ENCODE measurements at regions not wholly inside any gene's neighbourhood (a gene's known extent, or its start where the extent isn't known, plus 50 kb on each side); places are given as distances from the start of the nearest gene placed in this dataset.

DNA sequence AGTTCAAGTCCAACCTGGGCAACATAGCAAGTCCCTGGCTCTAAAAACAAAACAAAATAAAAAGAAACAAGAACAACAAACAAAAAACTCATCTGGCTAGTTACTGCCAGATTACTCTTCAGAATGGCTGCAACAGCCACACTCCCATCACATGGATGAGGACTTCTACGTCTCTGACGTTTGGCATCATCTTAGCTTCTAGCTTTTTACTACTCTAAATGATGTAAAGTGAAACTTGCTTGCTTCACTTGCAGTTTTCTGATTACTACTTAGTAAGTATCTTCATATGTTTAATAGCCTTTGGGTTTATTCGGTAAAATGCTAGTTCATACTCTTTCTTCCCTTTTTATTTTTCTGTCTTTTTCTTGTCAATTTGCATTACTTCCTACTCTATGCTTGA lies 161.1 kb upstream of the CARMIL1 start:
- CTCF ChIA-PET, result interaction anchor here (0.6 kb wide), 1 partner anchor 12 kb away, joined by 4 read pairs; no protein-coding TSS in a partner anchor
- Histone ChIP-seq H3K27me3 (replicated peaks in 1 of 4; ENCODE audit: control extremely low read depth in 1 of 4, control insufficient read depth in 3 of 4, insufficient read depth in 4 of 4, low read length in 3 of 4) (no peaks in the 10 kb centered on the region), H4K20me1 (ENCODE audit: control insufficient read depth, insufficient read depth, low read length, poor library complexity, severe bottlenecking) (peaks cover 6% of the 10 kb centered on the region), H3K9me3 (ENCODE audit: control extremely low read depth in 1 of 3, control insufficient read depth in 2 of 3, insufficient read depth in 1 of 3, low read length in 2 of 3) (no peaks in the 10 kb centered on the region), H2AFZ (ENCODE audit: insufficient read depth, low read depth, low read length, poor library complexity, severe bottlenecking) (no peak overlapping the region), H3K79me2 (ENCODE audit: control insufficient read depth, insufficient read depth, low read length) (peaks cover 39% of the 10 kb centered on the region), H3K4me1 (ENCODE audit: control insufficient read depth in 2 of 2, insufficient read depth in 2 of 2, low read length in 2 of 2) (no peaks in the 10 kb centered on the region), H3K4me2 (replicated peaks; ENCODE audit: low read depth, low read length, poor library complexity, severe bottlenecking) (no peak overlapping the region), H3K36me3 (replicated peaks in 1 of 2; ENCODE audit: control extremely low read depth in 1 of 2, control insufficient read depth in 1 of 2, extremely low read depth in 1 of 2, insufficient read depth in 2 of 2, low read length in 1 of 2) (peaks cover 3 to 26% of the 10 kb centered on the region in 2 experiments), H3K27ac (ENCODE audit: low read length in 2 of 2) (no peak overlapping the region), H3K4me3 (ENCODE audit: control extremely low read depth in 1 of 5, extremely low read depth in 1 of 5, insufficient read depth in 1 of 5, low read depth in 2 of 5, low read length in 4 of 5) (no peak overlapping the region), H3K9ac (ENCODE audit: low read length) (no peak overlapping the region)
- intact Hi-C loops (cut with micrococcal nuclease), result no loop called here
- Mint-ChIP-seq H3K9me3 (ENCODE audit: insufficient read depth) (peaks cover 3% of the 10 kb centered on the region), H3K4me1 (peaks cover 12% of the 10 kb centered on the region), H3K4me3 (no peak overlapping the region), H3K27ac (no peak overlapping the region), H3K27me3 (no peaks in the 10 kb centered on the region)
- POLR2A ChIA-PET, result no interaction called here
- TF ChIP-seq, protein P1, sequence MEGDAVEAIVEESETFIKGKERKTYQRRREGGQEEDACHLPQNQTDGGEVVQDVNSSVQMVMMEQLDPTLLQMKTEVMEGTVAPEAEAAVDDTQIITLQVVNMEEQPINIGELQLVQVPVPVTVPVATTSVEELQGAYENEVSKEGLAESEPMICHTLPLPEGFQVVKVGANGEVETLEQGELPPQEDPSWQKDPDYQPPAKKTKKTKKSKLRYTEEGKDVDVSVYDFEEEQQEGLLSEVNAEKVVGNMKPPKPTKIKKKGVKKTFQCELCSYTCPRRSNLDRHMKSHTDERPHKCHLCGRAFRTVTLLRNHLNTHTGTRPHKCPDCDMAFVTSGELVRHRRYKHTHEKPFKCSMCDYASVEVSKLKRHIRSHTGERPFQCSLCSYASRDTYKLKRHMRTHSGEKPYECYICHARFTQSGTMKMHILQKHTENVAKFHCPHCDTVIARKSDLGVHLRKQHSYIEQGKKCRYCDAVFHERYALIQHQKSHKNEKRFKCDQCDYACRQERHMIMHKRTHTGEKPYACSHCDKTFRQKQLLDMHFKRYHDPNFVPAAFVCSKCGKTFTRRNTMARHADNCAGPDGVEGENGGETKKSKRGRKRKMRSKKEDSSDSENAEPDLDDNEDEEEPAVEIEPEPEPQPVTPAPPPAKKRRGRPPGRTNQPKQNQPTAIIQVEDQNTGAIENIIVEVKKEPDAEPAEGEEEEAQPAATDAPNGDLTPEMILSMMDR (IDR thresholded peaks at IDR 0.05), result no peak
- TF ChIP-seq EZH2 (IDR thresholded peaks at IDR 0.05; ENCODE audit: borderline replicate concordance, insufficient read depth, low read depth, low read length, poor library complexity, severe bottlenecking), result no peak
- WGBS (ENCODE audit: insufficient coverage), result no CpG with 5 or more reads among the region's 3 CpGs
- ATAC-seq (ENCODE audit: low read depth), result no peak
- DNase-seq, result no peak

DNA sequence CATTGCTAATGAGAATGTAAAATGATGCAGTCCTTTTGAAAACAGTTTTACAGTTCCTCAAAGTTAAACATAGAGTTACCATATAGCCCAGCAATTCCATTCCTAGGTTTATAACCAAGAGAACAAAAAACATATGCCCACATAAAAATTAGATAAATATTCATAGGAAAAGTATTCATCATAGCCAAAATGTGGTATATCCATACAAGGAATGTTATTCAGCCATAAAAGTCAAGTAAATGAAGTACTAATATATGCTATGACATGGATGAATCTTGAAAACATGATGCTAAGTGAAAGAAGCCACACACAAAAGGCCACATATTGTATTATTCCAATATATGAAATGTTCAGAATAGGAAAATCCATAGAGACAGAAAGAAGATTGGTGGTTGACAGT lies 158.0 kb upstream of the CARMIL1 start:
- Histone ChIP-seq H4K20me1 (ENCODE audit: control insufficient read depth, insufficient read depth, low read length, poor library complexity, severe bottlenecking) (no peaks in the 10 kb centered on the region), H3K4me2 (replicated peaks; ENCODE audit: low read depth, low read length, poor library complexity, severe bottlenecking) (no peak overlapping the region), H3K36me3 (replicated peaks in 1 of 2; ENCODE audit: control extremely low read depth in 1 of 2, control insufficient read depth in 1 of 2, extremely low read depth in 1 of 2, insufficient read depth in 2 of 2, low read length in 1 of 2) (peaks cover 6 to 27% of the 10 kb centered on the region in 2 experiments), H3K27ac (ENCODE audit: low read length in 2 of 2) (no peak overlapping the region), H3K9ac (ENCODE audit: low read length) (no peak overlapping the region), H3K27me3 (replicated peaks in 1 of 4; ENCODE audit: control extremely low read depth in 1 of 4, control insufficient read depth in 3 of 4, insufficient read depth in 4 of 4, low read length in 3 of 4) (no peaks in the 10 kb centered on the region), H3K79me2 (ENCODE audit: control insufficient read depth, insufficient read depth, low read length) (peaks cover 65% of the 10 kb centered on the region), H3K4me3 (ENCODE audit: control extremely low read depth in 1 of 5, extremely low read depth in 1 of 5, insufficient read depth in 1 of 5, low read depth in 2 of 5, low read length in 4 of 5) (no peak overlapping the region), H3K9me3 (ENCODE audit: control extremely low read depth in 1 of 3, control insufficient read depth in 2 of 3, insufficient read depth in 1 of 3, low read length in 2 of 3) (no peaks in the 10 kb centered on the region), H2AFZ (ENCODE audit: insufficient read depth, low read depth, low read length, poor library complexity, severe bottlenecking) (no peak overlapping the region), H3K4me1 (ENCODE audit: control insufficient read depth in 2 of 2, insufficient read depth in 2 of 2, low read length in 2 of 2) (no peaks in the 10 kb centered on the region)
- peaks cover 3% of the 10 kb centered on the region for H3K9me3 Mint-ChIP-seq (ENCODE audit: insufficient read depth)
- peaks cover 16% of the 10 kb centered on the region for H3K4me1 Mint-ChIP-seq
- DNase-seq, result no peak
- H3K4me3 Mint-ChIP-seq, result no peak overlapping the region
- no peaks in the 10 kb centered on the region for H3K27me3 Mint-ChIP-seq
- TF ChIP-seq, protein P1 (IDR thresholded peaks at IDR 0.05), result no peak
- no peak for TF ChIP-seq EZH2 (IDR thresholded peaks at IDR 0.05; ENCODE audit: borderline replicate concordance, insufficient read depth, low read depth, low read length, poor library complexity, severe bottlenecking)
- CTCF ChIA-PET, result no interaction called here
- POLR2A ChIA-PET, result no interaction called here
- no peak overlapping the region for H3K27ac Mint-ChIP-seq
- intact Hi-C loops (cut with micrococcal nuclease), result no loop called here
- no peak for ATAC-seq (ENCODE audit: low read depth)
